MCF 10A (cell line): ENCODE measurements at regions not wholly inside any gene's neighbourhood (a gene's known extent, or its start where the extent isn't known, plus 50 kb on each side); places are given as distances from the start of the nearest gene placed in this dataset.

ENCODE experiments used
- BruUV-seq: library from RNA; stranded (reverse); fragments of 400-500 nt; replicated peaks from 2 replicates; lab custom pipeline; 2021; lab: Mats Ljungman, UMichigan
- CTCF ChIA-PET: fragments of 300-600 bp; sonication (Branson Sonifier 250); formaldehyde crosslinking; extraction: SDS; loops from one replicate; lab custom pipeline; 2021; ENCODE audit warnings: antibody characterized with exemption, inconsistent platforms; lab: Yijun Ruan, JAX
- POLR2A ChIA-PET: fragments of 300-600, 350-650 bp; sonication (Branson Sonifier 250); formaldehyde crosslinking; extraction: SDS; loops from one replicate; lab custom pipeline; 2020; ENCODE audit warnings: antibody characterized with exemption, inconsistent platforms; lab: Yijun Ruan, JAX
- DNase-seq: peaks from one replicate; pipeline ENCODE4 v3.0.0-alpha.2; 2018; ENCODE audit not compliant: unreplicated experiment
- H3K27ac Mint-ChIP-seq: one replicate; pipeline ENCODE4 v1.8.0; 2022; ENCODE audit warnings: mild to moderate bottlenecking, low read depth, mixed read lengths; ENCODE audit not compliant: unreplicated experiment
- H3K27me3 Mint-ChIP-seq: one replicate; pipeline ENCODE4 v1.8.0; 2022; ENCODE audit warnings: mixed read lengths; ENCODE audit not compliant: insufficient read depth, unreplicated experiment
- H3K36me3 Mint-ChIP-seq: one replicate; pipeline ENCODE4 v1.8.0; 2022; ENCODE audit warnings: mild to moderate bottlenecking, moderate library complexity, mixed read lengths; ENCODE audit not compliant: insufficient read depth, unreplicated experiment
- H3K4me1 Mint-ChIP-seq: one replicate; pipeline ENCODE4 v1.8.0; 2022; ENCODE audit warnings: mixed read lengths; ENCODE audit not compliant: insufficient read depth, unreplicated experiment
- H3K4me3 Mint-ChIP-seq: one replicate; pipeline ENCODE4 v1.8.0; 2022; ENCODE audit warnings: mild to moderate bottlenecking, moderate library complexity, mixed read lengths; ENCODE audit not compliant: unreplicated experiment
- H3K9me3 Mint-ChIP-seq: one replicate; pipeline ENCODE4 v1.8.0; 2022; ENCODE audit warnings: mixed read lengths; ENCODE audit not compliant: unreplicated experiment
- CTCF ChIP-seq: fragments of 200-600 bp; IDR thresholded peaks from one replicate; pipeline ENCODE4 v1.8.0; 2022; ENCODE audit warnings: antibody characterized with exemption, mild to moderate bottlenecking; ENCODE audit not compliant: unreplicated experiment
- intact Hi-C: fragments of 100-400 bp; cut with micrococcal nuclease; formaldehyde crosslinking; loops from 2 replicates; pipeline ENCODE4 v1.14.1; 2022

DNA sequence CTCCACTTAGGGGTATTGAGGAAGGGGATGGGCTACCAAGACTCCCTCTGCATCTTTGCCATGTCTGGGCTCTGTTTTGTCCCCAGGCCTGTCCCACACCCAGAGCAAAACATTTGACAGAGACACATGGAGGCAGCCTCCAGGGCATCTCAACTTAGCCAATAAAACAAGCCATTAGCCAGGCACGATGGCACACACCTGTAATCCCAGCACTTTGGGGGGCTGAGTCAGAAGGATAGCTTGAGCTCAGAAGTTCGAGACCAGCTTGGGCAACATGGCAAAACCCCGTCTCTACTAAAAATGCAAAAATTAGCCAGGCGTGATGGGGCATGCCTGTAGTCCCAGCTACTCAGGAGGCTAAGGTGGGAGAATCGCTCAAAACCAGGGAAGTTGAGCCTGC lies 120.3 kb upstream of the IPO9 start:
- intact Hi-C loops: loop anchor here (1.0 to 10.0 kb wide), 3 partner anchors 85 to 264 kb away; no protein-coding TSS in a partner anchor
- H3K4me3 Mint-ChIP-seq: no peak overlapping the region
- no peaks in the 10 kb centered on the region for H3K27me3 Mint-ChIP-seq
- POLR2A ChIA-PET: interaction anchor here (0.8 to 10.5 kb wide), 7 partner anchors 9 to 178 kb away, joined by 3 to 168 read pairs (median 4); no protein-coding TSS in a partner anchor
- H3K9me3 Mint-ChIP-seq: no peaks in the 10 kb centered on the region
- H3K36me3 Mint-ChIP-seq: no peaks in the 10 kb centered on the region
- H3K4me1 Mint-ChIP-seq: peaks cover 43% of the 10 kb centered on the region
- no peak for TF ChIP-seq CTCF
- CTCF ChIA-PET: interaction anchor here (0.6 to 26.0 kb wide), 64 partner anchors 10 to 1689 kb away, joined by 3 to 1744 read pairs (median 6); partner anchors contain the start of genes CSRP1, NAV1 and PHLDA3
- no peak for DNase-seq
- no TSS peak for BruUV-seq
- H3K27ac Mint-ChIP-seq: no peak overlapping the region

DNA sequence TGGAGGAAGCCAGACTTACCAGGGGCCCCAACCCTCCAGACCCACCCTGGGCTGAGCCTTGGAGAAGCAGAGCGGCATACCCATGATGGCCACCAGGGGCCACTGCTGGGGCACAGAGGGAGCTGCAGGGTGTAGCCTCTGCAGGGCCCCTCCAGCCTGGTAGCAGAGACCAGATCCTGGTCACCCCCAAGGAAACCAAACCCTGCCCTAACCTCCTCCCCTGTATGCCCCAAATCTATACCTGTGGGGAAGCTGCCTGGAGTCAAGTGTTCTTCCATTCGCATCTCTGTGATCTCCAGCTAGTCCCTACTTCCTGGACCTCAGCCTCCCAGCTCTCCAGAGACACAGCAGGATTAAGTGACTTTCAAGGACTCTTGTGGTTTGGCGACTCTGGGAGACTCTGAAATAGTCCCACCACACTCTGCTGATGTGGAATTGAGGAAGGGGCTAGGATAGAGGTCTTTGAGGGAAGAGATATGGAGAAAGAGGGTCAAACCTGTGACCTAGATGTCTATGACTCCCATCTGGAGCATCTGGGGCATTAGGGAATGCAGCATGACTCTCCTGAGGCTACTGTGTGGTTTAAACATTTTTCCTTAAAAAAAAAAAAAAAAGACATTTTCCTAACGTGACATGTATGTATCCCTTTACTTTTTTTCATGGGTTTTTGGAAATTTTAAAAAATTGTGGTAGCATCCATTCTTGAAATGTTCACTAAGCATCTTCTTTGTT lies 119.2 kb upstream of the IPO9 start:
- POLR2A ChIA-PET: interaction anchor here (0.5 to 10.5 kb wide), 8 partner anchors 8 to 179 kb away, joined by 3 to 168 read pairs (median 4); partner anchors contain the start of gene IPO9
- DNase-seq: peak; percentile 87
- H3K4me3 Mint-ChIP-seq: no peak overlapping the region
- no peak overlapping the region for H3K27ac Mint-ChIP-seq
- no peaks in the 10 kb centered on the region for H3K27me3 Mint-ChIP-seq
- CTCF ChIA-PET: interaction anchor here (0.6 to 26.0 kb wide), 75 partner anchors 9 to 1690 kb away, joined by 3 to 1744 read pairs (median 5); partner anchors contain the start of genes CSRP1 and NAV1
- TF ChIP-seq CTCF: peak; percentile 100
- no TSS peak for BruUV-seq
- intact Hi-C loops: loop anchor here (1.0 to 10.0 kb wide), 5 partner anchors 43 to 265 kb away; partner anchors contain the start of gene SHISA4
- H3K4me1 Mint-ChIP-seq: peaks cover 52% of the 10 kb centered on the region
- H3K36me3 Mint-ChIP-seq: no peaks in the 10 kb centered on the region
- H3K9me3 Mint-ChIP-seq: no peaks in the 10 kb centered on the region

GRCh38 chr1:201710632-201711597 lies 118.0 kb upstream of the IPO9 start:
- ChIA-PET POLR2A (interaction anchor here (0.6 to 10.5 kb wide), 5 partner anchors 31 to 244 kb away, joined by 3 to 168 read pairs (median 3); no protein-coding TSS in a partner anchor), CTCF (interaction anchor here (0.6 to 26.0 kb wide), 29 partner anchors 8 to 383 kb away, joined by 3 to 1744 read pairs (median 10); partner anchors contain the start of gene NAV1)
- Mint-ChIP-seq H3K27ac (peak overlapping the region; percentile 4), H3K9me3 (no peaks in the 10 kb centered on the region), H3K36me3 (no peaks in the 10 kb centered on the region), H3K4me1 (peaks cover 60% of the 10 kb centered on the region), H3K4me3 (no peak overlapping the region), H3K27me3 (no peaks in the 10 kb centered on the region)
- no peak for DNase-seq
- TF ChIP-seq CTCF: no peak
- intact Hi-C loops: loop anchor here (5.0 to 10.0 kb wide), 2 partner anchors 41 to 174 kb away; partner anchors contain the start of gene SHISA4
- no TSS peak for BruUV-seq
